ENCODE measurements at regions not wholly inside any gene's neighbourhood (a gene's known extent, or its start where the extent isn't known, plus 50 kb on each side); places are given as distances from the start of the nearest gene placed in this dataset.
"Not testable (repeated sequence)": the region's sequence is repeated elsewhere in the genome, so short reads cannot be mapped to it uniquely, and the experiment has no call there.

DNA sequence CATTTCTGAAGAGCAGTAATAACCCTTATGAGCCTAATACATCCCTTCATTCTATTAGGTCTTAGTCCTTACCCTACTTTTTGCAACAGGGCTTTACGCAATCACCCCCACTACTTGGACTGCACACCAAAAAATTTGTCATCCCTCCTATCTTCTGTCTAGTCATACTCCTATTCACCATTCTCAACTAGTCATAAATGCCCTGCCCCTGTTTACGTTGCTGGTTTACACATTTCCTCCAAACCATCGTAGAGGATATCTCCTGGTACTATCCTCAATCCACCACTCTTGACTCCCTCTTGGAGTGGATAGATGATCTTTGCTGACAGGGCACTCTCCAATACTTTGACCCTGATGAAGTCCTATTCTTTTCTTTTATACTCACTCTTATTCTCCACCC is 98.2 kb upstream of the CCNG1 start (continued):
- TF ChIP-seq ERG (CRISPR knock-in tag; IDR thresholded peaks at IDR 0.05) = no peak
- no peak for TF ChIP-seq FOXP4 (CRISPR knock-in tag; IDR thresholded peaks at IDR 0.05)
- TF ChIP-seq, protein P1, sequence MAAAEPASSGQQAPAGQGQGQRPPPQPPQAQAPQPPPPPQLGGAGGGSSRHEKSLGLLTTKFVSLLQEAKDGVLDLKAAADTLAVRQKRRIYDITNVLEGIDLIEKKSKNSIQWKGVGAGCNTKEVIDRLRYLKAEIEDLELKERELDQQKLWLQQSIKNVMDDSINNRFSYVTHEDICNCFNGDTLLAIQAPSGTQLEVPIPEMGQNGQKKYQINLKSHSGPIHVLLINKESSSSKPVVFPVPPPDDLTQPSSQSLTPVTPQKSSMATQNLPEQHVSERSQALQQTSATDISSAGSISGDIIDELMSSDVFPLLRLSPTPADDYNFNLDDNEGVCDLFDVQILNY (CRISPR knock-in tag; IDR thresholded peaks at IDR 0.05) = no peak
- TF ChIP-seq, protein P2, sequence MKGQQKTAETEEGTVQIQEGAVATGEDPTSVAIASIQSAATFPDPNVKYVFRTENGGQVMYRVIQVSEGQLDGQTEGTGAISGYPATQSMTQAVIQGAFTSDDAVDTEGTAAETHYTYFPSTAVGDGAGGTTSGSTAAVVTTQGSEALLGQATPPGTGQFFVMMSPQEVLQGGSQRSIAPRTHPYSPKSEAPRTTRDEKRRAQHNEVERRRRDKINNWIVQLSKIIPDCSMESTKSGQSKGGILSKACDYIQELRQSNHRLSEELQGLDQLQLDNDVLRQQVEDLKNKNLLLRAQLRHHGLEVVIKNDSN (CRISPR knock-in tag; IDR thresholded peaks at IDR 0.05) = no peak
- TF ChIP-seq ZNF121 (CRISPR knock-in tag; IDR thresholded peaks at IDR 0.05) = no peak
- TF ChIP-seq, protein P3, sequence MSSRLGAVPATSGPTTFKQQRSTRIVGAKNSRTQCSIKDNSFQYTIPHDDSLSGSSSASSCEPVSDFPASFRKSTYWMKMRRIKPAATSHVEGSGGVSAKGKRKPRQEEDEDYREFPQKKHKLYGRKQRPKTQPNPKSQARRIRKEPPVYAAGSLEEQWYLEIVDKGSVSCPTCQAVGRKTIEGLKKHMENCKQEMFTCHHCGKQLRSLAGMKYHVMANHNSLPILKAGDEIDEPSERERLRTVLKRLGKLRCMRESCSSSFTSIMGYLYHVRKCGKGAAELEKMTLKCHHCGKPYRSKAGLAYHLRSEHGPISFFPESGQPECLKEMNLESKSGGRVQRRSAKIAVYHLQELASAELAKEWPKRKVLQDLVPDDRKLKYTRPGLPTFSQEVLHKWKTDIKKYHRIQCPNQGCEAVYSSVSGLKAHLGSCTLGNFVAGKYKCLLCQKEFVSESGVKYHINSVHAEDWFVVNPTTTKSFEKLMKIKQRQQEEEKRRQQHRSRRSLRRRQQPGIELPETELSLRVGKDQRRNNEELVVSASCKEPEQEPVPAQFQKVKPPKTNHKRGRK (CRISPR knock-in tag; IDR thresholded peaks at IDR 0.05; ENCODE audit: borderline replicate concordance) = no peak
- TF ChIP-seq PRDM15 (CRISPR knock-in tag; IDR thresholded peaks at IDR 0.05) = no peak
- no peak for TF ChIP-seq NR2C2 (CRISPR knock-in tag; IDR thresholded peaks at IDR 0.05)
- TF ChIP-seq TP53 (CRISPR knock-in tag; IDR thresholded peaks at IDR 0.05) = no peak
- TF ChIP-seq ZNF281 (CRISPR knock-in tag; IDR thresholded peaks at IDR 0.05) = no peak
- TF ChIP-seq, protein P4, sequence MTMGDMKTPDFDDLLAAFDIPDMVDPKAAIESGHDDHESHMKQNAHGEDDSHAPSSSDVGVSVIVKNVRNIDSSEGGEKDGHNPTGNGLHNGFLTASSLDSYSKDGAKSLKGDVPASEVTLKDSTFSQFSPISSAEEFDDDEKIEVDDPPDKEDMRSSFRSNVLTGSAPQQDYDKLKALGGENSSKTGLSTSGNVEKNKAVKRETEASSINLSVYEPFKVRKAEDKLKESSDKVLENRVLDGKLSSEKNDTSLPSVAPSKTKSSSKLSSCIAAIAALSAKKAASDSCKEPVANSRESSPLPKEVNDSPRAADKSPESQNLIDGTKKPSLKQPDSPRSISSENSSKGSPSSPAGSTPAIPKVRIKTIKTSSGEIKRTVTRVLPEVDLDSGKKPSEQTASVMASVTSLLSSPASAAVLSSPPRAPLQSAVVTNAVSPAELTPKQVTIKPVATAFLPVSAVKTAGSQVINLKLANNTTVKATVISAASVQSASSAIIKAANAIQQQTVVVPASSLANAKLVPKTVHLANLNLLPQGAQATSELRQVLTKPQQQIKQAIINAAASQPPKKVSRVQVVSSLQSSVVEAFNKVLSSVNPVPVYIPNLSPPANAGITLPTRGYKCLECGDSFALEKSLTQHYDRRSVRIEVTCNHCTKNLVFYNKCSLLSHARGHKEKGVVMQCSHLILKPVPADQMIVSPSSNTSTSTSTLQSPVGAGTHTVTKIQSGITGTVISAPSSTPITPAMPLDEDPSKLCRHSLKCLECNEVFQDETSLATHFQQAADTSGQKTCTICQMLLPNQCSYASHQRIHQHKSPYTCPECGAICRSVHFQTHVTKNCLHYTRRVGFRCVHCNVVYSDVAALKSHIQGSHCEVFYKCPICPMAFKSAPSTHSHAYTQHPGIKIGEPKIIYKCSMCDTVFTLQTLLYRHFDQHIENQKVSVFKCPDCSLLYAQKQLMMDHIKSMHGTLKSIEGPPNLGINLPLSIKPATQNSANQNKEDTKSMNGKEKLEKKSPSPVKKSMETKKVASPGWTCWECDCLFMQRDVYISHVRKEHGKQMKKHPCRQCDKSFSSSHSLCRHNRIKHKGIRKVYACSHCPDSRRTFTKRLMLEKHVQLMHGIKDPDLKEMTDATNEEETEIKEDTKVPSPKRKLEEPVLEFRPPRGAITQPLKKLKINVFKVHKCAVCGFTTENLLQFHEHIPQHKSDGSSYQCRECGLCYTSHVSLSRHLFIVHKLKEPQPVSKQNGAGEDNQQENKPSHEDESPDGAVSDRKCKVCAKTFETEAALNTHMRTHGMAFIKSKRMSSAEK (CRISPR knock-in tag; IDR thresholded peaks at IDR 0.05; ENCODE audit: borderline replicate concordance) = no peak
- TF ChIP-seq ZMAT4 (CRISPR knock-in tag; IDR thresholded peaks at IDR 0.05) = no peak

GRCh38 chr5:163340378-163340777 is 97.0 kb upstream of the CCNG1 start:
- POLR2A ChIA-PET; H3K4me3 Mint-ChIP-seq; CTCF ChIA-PET; H3K27ac Mint-ChIP-seq; H3K36me3 Mint-ChIP-seq; H3K27me3 Mint-ChIP-seq (ENCODE audit: low read depth); ATAC-seq; H3K4me1 Mint-ChIP-seq; DNase-seq (ENCODE audit: low spot score): not testable (repeated sequence)
- peaks cover 13% of the 10 kb centered on the region for H3K9me3 Mint-ChIP-seq

Data from WTC11 (cell line).